Neural crest cell (in vitro differentiated cells): ENCODE measurements at regions not wholly inside any gene's neighbourhood (a gene's known extent, or its start where the extent isn't known, plus 50 kb on each side); places are given as distances from the start of the nearest gene placed in this dataset.
"Not testable (repeated sequence)": the region's sequence is repeated elsewhere in the genome, so short reads cannot be mapped to it uniquely, and the experiment has no call there.

Source experiments
- DNase-seq: peaks from one replicate; pipeline ENCODE4 v3.0.0; 2021; ENCODE audit warnings: low read depth, mixed read lengths, low spot score
- H3K27ac Mint-ChIP-seq: one replicate; pipeline ENCODE4 v1.8.0; 2021; ENCODE audit warnings: mild to moderate bottlenecking, mixed read lengths; ENCODE audit not compliant: unreplicated experiment
- H3K27me3 Mint-ChIP-seq: 2 replicates; pipeline ENCODE4 v1.8.0; 2021; ENCODE audit warnings: low read depth, mild to moderate bottlenecking, mixed read lengths
- H3K36me3 Mint-ChIP-seq: 2 replicates; pipeline ENCODE4 v1.8.0; 2021; ENCODE audit warnings: low read depth, mild to moderate bottlenecking, mixed read lengths
- H3K4me1 Mint-ChIP-seq: 2 replicates; pipeline ENCODE4 v1.8.0; 2021; ENCODE audit warnings: mixed read lengths
- H3K4me3 Mint-ChIP-seq: one replicate; pipeline ENCODE4 v1.8.0; 2021; ENCODE audit warnings: mild to moderate bottlenecking, mixed read lengths
- H3K9me3 Mint-ChIP-seq: 2 replicates; pipeline ENCODE4 v1.8.0; 2021; ENCODE audit warnings: mixed read lengths
- CTCF ChIP-seq: fragments of 200-600 bp; sonication (generic); conservative IDR thresholded peaks from 2 replicates; pipeline ENCODE4 v1.5.0; 2021; ENCODE audit warnings: antibody characterized with exemption, mild to moderate bottlenecking

- DNase-seq: no peak
- H3K36me3 Mint-ChIP-seq: no peaks in the 10 kb centered on the region
- no peaks in the 10 kb centered on the region for H3K9me3 Mint-ChIP-seq
- H3K27me3 Mint-ChIP-seq: no peaks in the 10 kb centered on the region
- TF ChIP-seq CTCF: no peak
- peaks cover 5% of the 10 kb centered on the region for H3K4me1 Mint-ChIP-seq
- no peak overlapping the region for H3K27ac Mint-ChIP-seq
- no peak overlapping the region for H3K4me3 Mint-ChIP-seq
Observed at GRCh38 chr3:146705225-146705624, 100.1 kb upstream of the PLSCR5 start.

- Mint-ChIP-seq H3K36me3 (no peaks in the 10 kb centered on the region), H3K4me3 (no peak overlapping the region), H3K4me1 (no peaks in the 10 kb centered on the region), H3K27ac (no peak overlapping the region), H3K27me3 (no peaks in the 10 kb centered on the region), H3K9me3 (no peaks in the 10 kb centered on the region)
- no peak for DNase-seq
- no peak for TF ChIP-seq CTCF
Observed at GRCh38 chr3:146702237-146702636, 97.1 kb upstream of the PLSCR5 start.

GRCh38 chr3:146701246-146701645, 96.1 kb upstream of the PLSCR5 start:
- Mint-ChIP-seq H3K9me3 (no peaks in the 10 kb centered on the region), H3K27ac (no peak overlapping the region), H3K4me1 (no peaks in the 10 kb centered on the region), H3K4me3 (no peak overlapping the region), H3K27me3 (no peaks in the 10 kb centered on the region), H3K36me3 (no peaks in the 10 kb centered on the region)
- TF ChIP-seq CTCF: no peak
- DNase-seq: no peak

GRCh38 chr3:146700025-146700424, 94.9 kb upstream of the PLSCR5 start:
- H3K4me3 Mint-ChIP-seq, H3K27ac Mint-ChIP-seq, H3K9me3 Mint-ChIP-seq, H3K27me3 Mint-ChIP-seq, H3K4me1 Mint-ChIP-seq, DNase-seq, H3K36me3 Mint-ChIP-seq: not testable (repeated sequence)

- H3K9me3 Mint-ChIP-seq: peaks cover 4% of the 10 kb centered on the region
- H3K36me3 Mint-ChIP-seq: no peaks in the 10 kb centered on the region
- no peak overlapping the region for H3K4me3 Mint-ChIP-seq
- no peak for TF ChIP-seq CTCF
- H3K27me3 Mint-ChIP-seq: no peaks in the 10 kb centered on the region
- H3K4me1 Mint-ChIP-seq: no peaks in the 10 kb centered on the region
- no peak for DNase-seq
- H3K27ac Mint-ChIP-seq: no peak overlapping the region
Observed at GRCh38 chr3:146692254-146692653, 87.1 kb upstream of the PLSCR5 start.

GRCh38 chr3:146685050-146685814, 80.1 kb upstream of the PLSCR5 start:
- DNase-seq: no peak
- no peaks in the 10 kb centered on the region for H3K4me1 Mint-ChIP-seq
- H3K27me3 Mint-ChIP-seq: no peaks in the 10 kb centered on the region
- H3K9me3 Mint-ChIP-seq: peaks cover 3% of the 10 kb centered on the region
- no peak overlapping the region for H3K4me3 Mint-ChIP-seq
- no peaks in the 10 kb centered on the region for H3K36me3 Mint-ChIP-seq
- TF ChIP-seq CTCF: no peak
- H3K27ac Mint-ChIP-seq: no peak overlapping the region
